PC-3 (cell line): ENCODE measurements at regions not wholly inside any gene's neighbourhood (a gene's known extent, or its start where the extent isn't known, plus 50 kb on each side); places are given as distances from the start of the nearest gene placed in this dataset.

Source experiments
- ATAC-seq: fragments of 200-7000 bp; cut with Tn5 transposase; 2 replicates; pipeline ENCODE4 v1.9.1; 2020; ENCODE audit warnings: mild to moderate bottlenecking, moderate library complexity
- BruUV-seq: library from RNA; stranded (reverse); fragments of 400-500 nt; replicated peaks from 2 replicates; lab custom pipeline; 2021; lab: Mats Ljungman, UMichigan
- CTCF ChIA-PET: fragments of 300-600 bp; sonication (Branson Sonifier 250); formaldehyde crosslinking; loops from one replicate; lab custom pipeline; 2022; ENCODE audit warnings: antibody characterized with exemption; lab: Charles Lee
- POLR2A ChIA-PET: fragments of 300-600 bp; sonication (Branson Sonifier 250); formaldehyde crosslinking; loops from one replicate; lab custom pipeline; 2022; ENCODE audit warnings: antibody characterized with exemption; ENCODE audit not compliant: unreplicated experiment; lab: Charles Lee
- DNase-seq: peaks from one replicate; pipeline ENCODE4 v3.0.0-alpha.2; 2015
- H2AFZ ChIP-seq: fragments of 300-600 bp; sonication (generic); 2 replicates; pipeline ENCODE4 v1.6.0; 2016; ENCODE audit warnings: antibody characterized with exemption, low read length
- H3F3A ChIP-seq: fragments of 300-600 bp; sonication (generic); one replicate; pipeline ENCODE4 v1.6.0; 2017; ENCODE audit warnings: antibody characterized with exemption, low read length, control low read depth, mild to moderate bottlenecking; ENCODE audit not compliant: unreplicated experiment
- H3K27ac ChIP-seq: fragments of 300-600 bp; sonication (generic); 2 replicates; pipeline ENCODE4 v1.5.1; 2016; ENCODE audit warnings: mild to moderate bottlenecking, low read length
- H3K27me3 ChIP-seq: fragments of 300-600 bp; sonication (generic); 2 replicates; pipeline ENCODE4 v1.6.1; 2016; ENCODE audit warnings: low read length, mixed read lengths
- H3K36me3 ChIP-seq: fragments of 300-600 bp; sonication (generic); 2 replicates; pipeline ENCODE4 v1.6.1; 2016; ENCODE audit warnings: low read depth, mixed run types, low read length, mixed read lengths
- H3K4me1 ChIP-seq: fragments of 300-600 bp; sonication (generic); 2 replicates; pipeline ENCODE4 v1.5.1; 2016; ENCODE audit warnings: low read length; ENCODE audit not compliant: insufficient read depth
- H3K4me2 ChIP-seq: fragments of 300-600 bp; sonication (generic); 2 replicates; pipeline ENCODE4 v1.6.0; 2016; ENCODE audit warnings: low read length
- H3K4me3 ChIP-seq: fragments of 300-600 bp; sonication (generic); 2 replicates; pipeline ENCODE4 v1.5.1; 2016; ENCODE audit warnings: mild to moderate bottlenecking, low read length, mixed read lengths
- H3K79me2 ChIP-seq: fragments of 300-600 bp; sonication (generic); 2 replicates; pipeline ENCODE4 v1.6.1; 2017; ENCODE audit warnings: low read length, mixed read lengths
- H3K9ac ChIP-seq: fragments of 300-600 bp; sonication (generic); 2 replicates; pipeline ENCODE4 v1.6.0; 2016; ENCODE audit warnings: mild to moderate bottlenecking, low read length
- H3K9me2 ChIP-seq: fragments of 300-600 bp; sonication (generic); replicated peaks from 2 replicates; pipeline ENCODE4 v1.6.1; 2016; ENCODE audit warnings: mixed run types, low read length, mixed read lengths
- H3K9me3 ChIP-seq: fragments of 300-600 bp; sonication (generic); 2 replicates; pipeline ENCODE4 v1.6.1; 2016; ENCODE audit warnings: low read length, mixed read lengths
- H4K20me1 ChIP-seq: fragments of 300-600 bp; sonication (generic); 2 replicates; pipeline ENCODE4 v1.6.1; 2016; ENCODE audit warnings: low read length, mixed read lengths
- EZH2 ChIP-seq: fragments of 300-600 bp; sonication (generic); IDR thresholded peaks from one replicate; pipeline ENCODE4 v1.6.1; 2017; ENCODE audit warnings: antibody characterized with exemption, mild to moderate bottlenecking, low read length; ENCODE audit not compliant: unreplicated experiment
- EZH2phosphoT487 ChIP-seq: fragments of 300-600 bp; sonication (generic); IDR thresholded peaks from 2 replicates; pipeline ENCODE4 v1.6.1; 2018; ENCODE audit warnings: mild to moderate bottlenecking, antibody characterized with exemption, low read length, borderline replicate concordance
- intact Hi-C: fragments of 100-400 bp; cut with micrococcal nuclease; formaldehyde crosslinking; loops from 2 replicates; pipeline ENCODE4 v1.9.0; 2023
- TF ChIP-seq, protein P1 (sequence below): fragments of 300-600 bp; sonication (generic); conservative IDR thresholded peaks from 2 replicates; pipeline ENCODE4 v1.5.1; 2017; ENCODE audit warnings: antibody characterized with exemption, low read depth, mild to moderate bottlenecking, low read length

DNA sequence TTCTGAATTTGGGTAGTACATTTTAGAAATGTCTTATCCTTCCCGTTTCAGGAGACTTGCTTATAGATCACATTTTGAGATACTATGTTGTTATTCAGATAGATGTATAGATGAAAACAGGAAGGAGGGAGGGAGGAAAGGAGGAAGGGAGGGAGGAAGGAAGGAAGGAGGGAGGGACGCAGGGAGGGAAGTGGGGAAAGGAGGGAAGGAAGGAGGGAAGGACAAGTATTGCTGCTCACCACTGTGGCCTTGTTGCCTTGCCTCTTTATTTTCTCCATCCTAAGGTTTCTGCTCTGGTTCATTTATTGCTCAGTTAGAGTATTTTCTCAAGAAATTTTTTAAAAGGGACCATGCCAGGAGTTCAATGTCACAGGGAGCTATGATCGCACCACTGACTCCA, 134.3 kb downstream of the LTN1 start:
- Histone ChIP-seq H3K4me1 (no peaks in the 10 kb centered on the region), H2AFZ (no peak overlapping the region), H3K27me3 (no peaks in the 10 kb centered on the region), H3F3A (no peaks in the 10 kb centered on the region), H3K36me3 (no peaks in the 10 kb centered on the region), H3K9ac (no peak overlapping the region), H3K27ac (no peak overlapping the region), H3K4me3 (no peak overlapping the region), H3K9me2 (no peaks in the 10 kb centered on the region), H3K9me3 (no peaks in the 10 kb centered on the region), H4K20me1 (no peaks in the 10 kb centered on the region), H3K79me2 (no peaks in the 10 kb centered on the region), H3K4me2 (no peak overlapping the region)
- ChIA-PET CTCF (no interaction called here), POLR2A (interaction anchor here (0.7 kb wide), 1 partner anchor 42 kb away, joined by 23 read pairs; no protein-coding TSS in a partner anchor)
- BruUV-seq: no TSS peak
- TF ChIP-seq EZH2 (no peak), EZH2phosphoT487 (no peak)
- TF ChIP-seq, protein P1, sequence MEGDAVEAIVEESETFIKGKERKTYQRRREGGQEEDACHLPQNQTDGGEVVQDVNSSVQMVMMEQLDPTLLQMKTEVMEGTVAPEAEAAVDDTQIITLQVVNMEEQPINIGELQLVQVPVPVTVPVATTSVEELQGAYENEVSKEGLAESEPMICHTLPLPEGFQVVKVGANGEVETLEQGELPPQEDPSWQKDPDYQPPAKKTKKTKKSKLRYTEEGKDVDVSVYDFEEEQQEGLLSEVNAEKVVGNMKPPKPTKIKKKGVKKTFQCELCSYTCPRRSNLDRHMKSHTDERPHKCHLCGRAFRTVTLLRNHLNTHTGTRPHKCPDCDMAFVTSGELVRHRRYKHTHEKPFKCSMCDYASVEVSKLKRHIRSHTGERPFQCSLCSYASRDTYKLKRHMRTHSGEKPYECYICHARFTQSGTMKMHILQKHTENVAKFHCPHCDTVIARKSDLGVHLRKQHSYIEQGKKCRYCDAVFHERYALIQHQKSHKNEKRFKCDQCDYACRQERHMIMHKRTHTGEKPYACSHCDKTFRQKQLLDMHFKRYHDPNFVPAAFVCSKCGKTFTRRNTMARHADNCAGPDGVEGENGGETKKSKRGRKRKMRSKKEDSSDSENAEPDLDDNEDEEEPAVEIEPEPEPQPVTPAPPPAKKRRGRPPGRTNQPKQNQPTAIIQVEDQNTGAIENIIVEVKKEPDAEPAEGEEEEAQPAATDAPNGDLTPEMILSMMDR: no peak
- no peak for DNase-seq
- no peak for ATAC-seq
- intact Hi-C loops: no loop called here

DNA sequence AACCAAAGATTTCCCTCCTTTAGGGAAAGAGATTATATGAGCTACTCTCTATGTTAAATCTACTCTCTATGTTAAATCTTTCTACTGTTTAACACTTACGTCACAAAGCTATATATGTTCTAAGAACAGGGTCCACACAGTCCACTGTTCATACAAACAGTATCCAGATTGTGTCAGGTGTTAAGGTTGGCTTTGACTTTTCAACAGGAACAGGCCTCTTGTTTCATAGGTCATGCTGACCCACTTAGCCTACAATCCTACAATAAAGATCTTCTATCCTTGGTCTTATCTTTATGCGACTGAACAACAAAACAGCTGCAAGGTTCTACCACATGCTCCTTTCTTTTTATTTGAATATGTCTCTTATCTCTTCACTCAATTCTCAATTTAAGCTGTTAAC, 134.9 kb downstream of the LTN1 start:
- Histone ChIP-seq H4K20me1 (no peaks in the 10 kb centered on the region), H3K4me1 (no peaks in the 10 kb centered on the region), H3K9me3 (no peaks in the 10 kb centered on the region), H3K27ac (no peak overlapping the region), H3F3A (no peaks in the 10 kb centered on the region), H3K9ac (no peak overlapping the region), H3K27me3 (no peaks in the 10 kb centered on the region), H3K79me2 (no peaks in the 10 kb centered on the region), H3K4me2 (no peak overlapping the region), H3K4me3 (no peak overlapping the region), H2AFZ (no peak overlapping the region), H3K36me3 (no peaks in the 10 kb centered on the region), H3K9me2 (no peaks in the 10 kb centered on the region)
- ATAC-seq (no peak), DNase-seq (no peak)
- no peak for TF ChIP-seq EZH2
- TF ChIP-seq, protein P1: no peak
- no peak for TF ChIP-seq EZH2phosphoT487
- CTCF ChIA-PET: no interaction called here
- POLR2A ChIA-PET: interaction anchor here (0.7 kb wide), 1 partner anchor 41 kb away, joined by 23 read pairs; no protein-coding TSS in a partner anchor
- BruUV-seq: no TSS peak
- intact Hi-C loops: no loop called here

DNA sequence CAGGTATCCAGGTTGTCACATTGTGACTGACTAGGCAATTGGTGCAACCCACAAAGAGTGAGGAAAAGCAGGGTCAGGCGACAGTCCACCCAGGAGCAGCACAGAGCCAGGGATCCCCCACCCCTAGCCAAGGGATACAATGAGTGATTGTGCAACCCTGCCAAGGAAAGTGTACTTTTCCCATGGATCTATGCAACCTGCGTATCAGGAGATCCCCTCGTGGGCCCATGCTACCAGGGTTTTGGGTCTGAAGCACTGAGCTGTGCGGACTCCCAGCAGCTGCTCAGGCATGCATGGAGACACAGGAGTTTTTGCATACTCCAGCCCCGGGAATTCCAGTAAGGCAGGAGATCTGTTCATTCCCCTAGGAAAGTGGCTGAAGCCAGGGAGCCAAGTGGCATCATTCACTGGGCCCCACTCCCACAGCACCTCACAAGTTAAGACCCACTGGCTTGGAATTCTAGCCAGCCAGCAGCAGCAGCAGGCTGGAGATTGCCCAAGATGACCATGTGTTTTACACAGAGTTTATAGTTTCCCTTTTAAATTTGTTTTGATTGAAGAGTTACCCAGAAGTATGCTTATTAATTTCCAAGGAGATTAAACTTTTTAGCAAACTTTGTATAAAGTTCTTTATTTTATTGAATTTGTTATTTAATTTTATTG, 136.0 kb downstream of the LTN1 start:
- Histone ChIP-seq H3K36me3 (no peaks in the 10 kb centered on the region), H3K9me3 (no peaks in the 10 kb centered on the region), H3K4me2 (no peak overlapping the region), H3F3A (no peaks in the 10 kb centered on the region), H3K4me3 (no peak overlapping the region), H3K79me2 (no peaks in the 10 kb centered on the region), H3K9me2 (no peaks in the 10 kb centered on the region), H3K27ac (no peak overlapping the region), H3K4me1 (no peaks in the 10 kb centered on the region), H2AFZ (no peak overlapping the region), H3K9ac (no peak overlapping the region), H4K20me1 (no peaks in the 10 kb centered on the region), H3K27me3 (no peaks in the 10 kb centered on the region)
- ChIA-PET CTCF (no interaction called here), POLR2A (no interaction called here)
- no peak for TF ChIP-seq EZH2
- TF ChIP-seq EZH2phosphoT487: no peak
- TF ChIP-seq, protein P1: no peak
- intact Hi-C loops: no loop called here
- no peak for ATAC-seq
- no peak for DNase-seq
- BruUV-seq: no TSS peak
